ENCODE measurements at regions not wholly inside any gene's neighbourhood (a gene's known extent, or its start where the extent isn't known, plus 50 kb on each side); places are given as distances from the start of the nearest gene placed in this dataset.
A peak's percentile ranks its signal among the peaks of the same experiment; 100 is the strongest.
"Not testable (repeated sequence)": the region's sequence is repeated elsewhere in the genome, so short reads cannot be mapped to it uniquely, and the experiment has no call there.

DNA sequence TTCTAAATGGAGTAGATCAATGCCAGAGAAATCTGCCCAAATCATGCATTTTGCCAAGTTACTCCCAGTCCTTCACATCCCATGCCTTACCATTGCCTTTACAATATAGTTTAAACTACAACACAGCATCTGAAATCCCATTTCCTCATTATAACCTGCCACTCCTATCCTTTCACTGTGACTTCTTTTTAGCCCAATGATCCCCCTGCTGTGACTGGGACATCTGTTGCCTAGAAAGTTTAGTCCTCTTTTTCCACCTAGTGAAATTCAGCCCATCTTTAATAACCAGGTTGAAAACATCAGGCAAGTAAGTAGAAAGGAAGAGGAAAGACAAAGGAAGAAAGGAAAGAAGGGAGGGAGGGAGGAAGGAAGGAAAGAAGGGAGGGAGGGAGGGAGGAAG, 627.9 kb upstream of the ZNF385D start:
- DNase-seq (ENCODE audit: low spot score), result no peak

DNA sequence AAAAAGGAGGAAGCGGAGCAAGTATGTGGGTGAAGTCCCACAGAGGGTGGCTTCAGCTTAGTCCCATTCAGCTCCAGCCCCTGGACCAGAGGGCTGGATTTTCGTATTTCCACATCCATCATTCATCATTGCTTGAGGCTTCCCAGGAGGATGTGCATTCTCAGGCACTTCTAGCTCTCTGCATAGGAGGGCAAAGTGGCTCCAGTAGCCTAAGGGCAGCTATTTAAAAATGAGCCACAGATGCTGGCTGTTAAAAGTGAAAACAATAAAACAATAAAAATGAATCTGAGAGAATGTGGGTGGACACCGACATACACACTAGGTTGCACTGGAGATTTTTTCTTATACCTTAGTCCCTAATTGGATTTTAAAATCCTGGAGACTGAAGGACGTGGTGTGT, 629.2 kb upstream of the ZNF385D start:
- no peak for DNase-seq (ENCODE audit: low spot score)

DNA sequence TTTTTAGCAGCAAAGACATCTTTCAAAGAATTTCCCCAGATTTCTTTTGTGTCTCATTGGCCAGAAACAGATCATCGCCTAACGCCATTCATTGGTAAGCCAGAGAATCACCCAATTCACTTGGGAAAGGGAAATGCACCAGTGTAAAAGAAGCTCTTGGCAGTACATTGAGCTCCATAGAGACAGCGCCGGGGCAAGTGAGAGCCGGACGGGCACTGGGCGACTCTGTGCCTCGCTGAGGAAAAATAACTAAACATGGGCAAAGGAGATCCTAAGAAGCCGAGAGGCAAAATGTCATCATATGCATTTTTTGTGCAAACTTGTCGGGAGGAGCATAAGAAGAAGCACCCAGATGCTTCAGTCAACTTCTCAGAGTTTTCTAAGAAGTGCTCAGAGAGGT, 630.6 kb upstream of the ZNF385D start:
- DNase-seq (ENCODE audit: low spot score), result not testable (repeated sequence)

DNA sequence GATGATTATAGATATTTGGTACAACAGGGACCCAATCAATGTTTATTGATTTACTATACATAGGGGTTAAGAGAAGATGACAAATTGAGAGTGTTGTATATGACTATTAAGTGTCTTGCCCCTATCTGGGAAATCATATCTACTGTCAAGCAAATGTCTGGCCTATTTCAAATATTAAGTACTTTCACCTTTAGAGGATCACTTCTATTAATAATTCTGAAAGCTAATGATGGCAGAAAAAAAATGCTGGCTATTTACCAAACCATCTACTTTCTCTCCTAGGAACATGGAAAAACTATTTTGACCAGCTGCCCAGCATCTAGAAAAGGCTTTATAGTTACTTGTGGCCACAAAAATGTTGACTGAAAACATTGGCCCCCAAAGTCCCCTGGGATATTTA, 632.3 kb upstream of the ZNF385D start:
- no peak for DNase-seq (ENCODE audit: low spot score)

DNA sequence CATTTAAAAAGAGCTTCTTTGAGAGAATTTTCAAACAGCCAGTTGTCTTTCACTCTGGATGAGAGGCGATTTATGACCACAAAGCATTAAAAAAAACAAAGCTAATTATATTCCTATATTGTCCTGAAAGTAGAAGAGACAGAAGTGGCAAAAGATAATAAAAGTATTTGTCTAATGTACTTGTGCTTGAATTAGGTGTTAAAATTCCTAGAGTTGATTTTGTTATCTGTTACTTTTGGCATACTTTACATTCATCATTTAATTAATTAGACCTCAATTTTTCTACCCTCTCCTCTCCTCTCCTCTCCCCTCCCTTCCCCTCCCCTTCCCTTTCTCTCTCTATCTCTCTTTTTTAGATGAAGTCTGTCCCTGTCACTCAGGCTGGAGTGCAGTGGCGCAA, 635.1 kb upstream of the ZNF385D start:
- no peak for DNase-seq (ENCODE audit: low spot score)

DNA sequence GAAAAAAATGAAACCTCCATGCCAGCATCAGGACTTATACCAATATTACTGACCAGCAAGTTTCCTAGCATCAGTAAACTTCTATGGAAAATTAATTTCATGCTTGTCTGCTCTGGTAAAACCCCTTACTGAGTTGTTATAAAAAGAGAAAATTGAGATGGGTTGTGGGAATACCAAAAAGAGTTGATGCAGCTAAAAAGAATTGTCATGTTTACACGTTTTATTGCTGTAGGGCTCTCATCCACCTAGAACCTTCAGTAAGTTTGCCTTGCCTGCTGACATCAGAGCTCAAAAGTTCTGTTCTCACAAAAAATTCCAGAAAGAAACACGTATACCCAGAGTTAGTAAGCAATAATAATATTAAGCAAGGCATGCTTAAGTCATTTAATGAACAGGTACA, 641.3 kb upstream of the ZNF385D start:
- DNase-seq (ENCODE audit: low spot score), result no peak

DNA sequence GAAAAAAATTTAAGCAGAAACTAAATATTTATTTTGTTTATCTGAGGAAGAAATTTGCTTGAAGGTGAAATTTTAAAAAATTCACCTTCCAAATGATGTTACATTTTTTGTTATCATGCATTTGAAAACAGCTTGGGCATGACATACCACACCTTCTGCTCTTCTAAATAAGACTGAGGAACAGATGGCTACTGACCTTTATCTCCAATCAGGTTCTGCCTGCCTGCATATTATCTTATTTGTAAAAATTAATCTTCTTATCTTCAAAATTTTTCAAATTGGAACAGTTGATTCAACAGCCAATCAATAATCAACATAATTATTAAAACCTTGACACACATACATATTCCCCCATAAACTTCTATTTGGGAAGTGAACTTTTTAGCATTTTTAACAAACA, 641.8 kb upstream of the ZNF385D start:
- no peak for DNase-seq (ENCODE audit: low spot score)

DNA sequence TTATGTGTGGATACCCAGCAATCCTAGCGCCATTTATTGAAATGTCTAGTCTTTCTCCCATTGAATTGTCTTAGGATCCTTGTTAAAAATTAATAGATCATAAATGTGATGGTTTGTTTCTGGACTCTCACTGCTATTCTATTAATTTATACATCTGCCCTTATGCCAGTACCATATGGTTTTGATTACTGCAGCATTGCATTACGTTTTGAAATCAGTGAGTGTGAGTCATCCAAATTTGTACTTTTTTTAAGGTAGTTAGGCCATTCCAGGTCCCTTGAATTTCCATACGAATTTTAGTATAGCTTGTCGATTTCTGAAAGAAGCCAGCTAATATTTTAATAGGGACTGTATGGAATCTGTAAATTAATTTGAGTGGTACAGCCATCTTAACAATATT, 648.6 kb upstream of the ZNF385D start:
- DNase-seq (ENCODE audit: low spot score), result no peak

DNA sequence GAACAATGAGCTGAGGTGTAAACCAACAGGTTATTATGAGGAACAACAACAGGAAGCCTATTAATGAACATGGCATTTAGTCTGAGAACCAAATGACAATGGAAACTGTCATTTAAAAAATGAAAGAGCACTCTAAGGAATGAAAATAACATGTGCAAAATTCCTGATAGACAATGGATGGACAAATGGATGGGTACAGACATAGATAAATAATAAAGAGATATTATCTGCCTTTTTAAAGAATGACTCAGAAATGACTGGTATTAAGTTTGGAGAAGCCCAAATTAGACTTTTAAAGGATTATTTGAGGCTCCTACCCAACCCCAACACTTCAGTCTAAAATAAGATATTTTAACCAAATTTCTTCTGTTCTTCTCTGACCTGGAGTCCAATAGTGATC, 650.5 kb upstream of the ZNF385D start:
- no peak for DNase-seq (ENCODE audit: low spot score)

DNA sequence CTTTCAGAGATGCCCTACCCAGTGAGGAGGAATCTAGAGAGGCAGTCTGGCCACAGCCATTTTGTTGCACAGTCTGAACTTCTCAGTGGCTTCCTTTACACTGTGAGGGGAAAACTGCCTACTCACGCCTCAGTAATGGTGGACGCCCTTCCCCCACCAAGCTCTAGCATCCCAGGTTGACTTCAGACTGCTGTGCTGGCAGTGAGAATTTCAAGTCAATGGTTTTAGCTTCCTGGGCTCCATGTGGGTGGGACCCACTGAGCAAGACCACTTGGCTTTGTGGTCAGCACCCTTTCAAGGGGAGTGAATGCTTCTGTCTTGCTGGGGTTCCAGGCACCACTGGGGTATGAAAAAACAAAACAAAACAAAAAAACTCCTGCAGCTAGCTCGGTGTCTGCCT, 663.2 kb upstream of the ZNF385D start:
- DNase-seq (ENCODE audit: low spot score), result no peak

DNA sequence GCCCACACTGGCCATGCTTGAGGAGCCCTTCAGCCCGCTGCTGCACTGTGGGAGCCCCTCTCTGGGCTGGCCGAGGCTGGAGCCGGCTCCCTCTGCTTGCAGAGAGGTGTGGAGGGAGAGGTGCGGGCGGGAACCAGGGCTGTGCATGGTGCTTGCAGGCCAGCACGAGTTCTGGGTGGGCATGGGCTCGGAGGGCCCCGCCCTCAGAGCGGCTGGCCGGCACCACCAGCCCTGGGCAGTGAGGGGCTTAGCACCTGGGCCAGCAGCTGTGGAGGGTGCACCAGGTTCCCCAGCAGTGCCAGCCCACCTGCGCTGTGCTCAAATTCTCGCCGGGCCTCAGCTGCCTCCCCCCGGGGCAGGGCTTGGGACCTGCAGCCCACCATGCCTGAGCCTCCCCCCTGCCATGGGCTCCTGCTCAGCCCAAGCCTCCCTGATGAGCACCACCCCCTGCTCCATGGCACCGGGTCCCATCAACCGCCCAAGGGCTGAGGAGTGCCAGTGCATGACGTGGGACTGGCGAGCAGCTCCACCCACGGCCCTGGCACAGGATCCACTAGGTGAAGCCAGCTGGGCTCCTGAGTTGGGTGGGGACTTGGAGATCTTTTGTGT, 665.9 kb upstream of the ZNF385D start:
- DNase-seq (ENCODE audit: low spot score), result not testable (repeated sequence)

DNA sequence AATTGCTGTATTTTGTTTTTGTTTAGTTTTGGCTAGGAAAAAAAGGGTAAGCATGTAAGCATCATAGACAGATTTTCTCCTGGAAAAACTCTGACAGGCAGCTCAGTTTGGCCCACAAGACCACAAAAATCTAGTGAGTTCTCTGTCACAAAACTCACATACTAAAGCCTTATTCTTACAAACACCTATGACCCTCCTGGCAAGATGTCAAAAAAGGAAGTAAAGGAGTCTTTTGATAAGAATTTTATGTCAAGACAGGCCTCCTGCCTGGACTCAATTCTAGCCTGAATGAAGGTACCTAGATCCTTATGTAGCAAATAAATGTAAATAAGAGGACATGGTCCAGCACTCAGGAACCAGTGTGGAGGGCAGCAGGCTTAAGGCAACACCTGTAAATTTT, 668.3 kb upstream of the ZNF385D start:
- DNase-seq (ENCODE audit: low spot score), result no peak

DNA sequence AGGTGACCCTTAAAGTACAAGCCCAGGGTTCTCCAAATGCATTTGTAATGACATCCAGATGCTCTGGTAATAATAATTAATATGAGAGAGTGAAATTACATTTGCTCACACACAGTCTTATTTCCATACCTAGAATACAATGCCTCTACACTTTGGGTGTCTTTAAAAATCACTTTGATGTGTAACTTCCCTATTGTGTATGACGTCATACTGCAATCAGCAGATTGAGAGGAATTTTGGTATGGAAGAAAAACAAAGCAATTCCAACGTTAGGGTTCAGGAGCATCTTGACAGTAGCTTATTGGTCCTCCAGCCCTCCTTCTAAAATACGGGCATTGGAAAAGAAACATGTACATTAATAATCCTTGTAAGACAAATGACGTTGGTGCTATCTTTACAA, 670.6 kb upstream of the ZNF385D start:
- no peak for DNase-seq (ENCODE audit: low spot score)

DNA sequence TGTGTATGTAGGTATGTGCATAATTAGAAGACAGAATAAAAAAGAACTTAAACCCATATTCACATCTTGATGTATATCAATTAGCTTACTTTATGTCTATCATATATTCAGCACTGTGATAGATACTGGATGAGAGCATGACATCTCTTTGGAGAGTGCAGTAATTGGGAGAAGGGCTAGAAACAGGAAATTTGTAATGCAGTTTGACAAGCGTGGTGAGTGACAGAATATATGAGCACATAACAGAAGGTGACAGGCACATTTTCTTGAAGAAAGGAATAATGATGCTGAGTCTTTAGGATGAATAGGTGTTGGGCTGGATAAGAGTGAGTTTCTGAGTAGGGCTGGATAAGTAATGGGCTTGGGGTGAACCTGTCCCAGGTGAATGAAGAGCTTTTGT, 680.3 kb upstream of the ZNF385D start:
- DNase-seq (ENCODE audit: low spot score), result no peak

DNA sequence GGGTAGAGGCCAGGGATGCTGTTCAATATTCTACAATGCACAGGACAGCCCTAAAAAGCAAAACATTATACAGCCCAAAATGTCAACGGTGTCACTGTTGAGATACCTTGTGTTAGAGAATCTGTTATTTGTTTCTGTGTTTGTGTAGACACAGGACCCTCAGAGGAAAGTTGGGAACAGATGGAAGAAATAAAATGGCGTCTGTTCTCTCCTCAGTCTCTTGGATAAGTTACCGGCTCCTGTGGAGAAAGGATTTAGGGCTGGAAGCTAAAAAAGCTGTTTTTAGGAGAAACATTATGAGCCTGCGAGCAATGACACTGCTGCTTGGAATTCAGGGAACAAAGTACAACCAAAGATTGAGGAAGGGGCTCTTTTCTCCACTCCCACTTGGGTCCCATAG, 688.6 kb upstream of the ZNF385D start:
- no peak for DNase-seq (ENCODE audit: low spot score)

DNA sequence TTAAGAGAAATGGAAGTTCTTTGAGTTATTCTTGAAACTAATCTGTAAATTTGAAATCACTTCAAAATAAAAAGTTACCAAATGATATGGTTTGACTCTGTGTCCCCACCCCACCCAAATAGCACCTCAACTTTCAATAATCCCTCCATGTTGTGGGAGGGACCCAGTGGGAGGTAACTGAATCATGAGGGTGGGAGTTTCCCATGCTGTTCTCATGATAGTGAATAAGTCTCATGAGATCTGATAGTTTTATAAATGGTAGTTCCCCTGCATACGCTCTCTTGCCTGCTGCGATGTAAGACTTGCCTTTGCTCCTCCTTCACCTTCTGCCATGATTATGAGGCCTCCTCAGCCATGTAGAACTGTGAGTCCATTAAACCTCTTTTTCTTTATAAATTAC, 690.7 kb upstream of the ZNF385D start:
- no peak for DNase-seq (ENCODE audit: low spot score)

DNA sequence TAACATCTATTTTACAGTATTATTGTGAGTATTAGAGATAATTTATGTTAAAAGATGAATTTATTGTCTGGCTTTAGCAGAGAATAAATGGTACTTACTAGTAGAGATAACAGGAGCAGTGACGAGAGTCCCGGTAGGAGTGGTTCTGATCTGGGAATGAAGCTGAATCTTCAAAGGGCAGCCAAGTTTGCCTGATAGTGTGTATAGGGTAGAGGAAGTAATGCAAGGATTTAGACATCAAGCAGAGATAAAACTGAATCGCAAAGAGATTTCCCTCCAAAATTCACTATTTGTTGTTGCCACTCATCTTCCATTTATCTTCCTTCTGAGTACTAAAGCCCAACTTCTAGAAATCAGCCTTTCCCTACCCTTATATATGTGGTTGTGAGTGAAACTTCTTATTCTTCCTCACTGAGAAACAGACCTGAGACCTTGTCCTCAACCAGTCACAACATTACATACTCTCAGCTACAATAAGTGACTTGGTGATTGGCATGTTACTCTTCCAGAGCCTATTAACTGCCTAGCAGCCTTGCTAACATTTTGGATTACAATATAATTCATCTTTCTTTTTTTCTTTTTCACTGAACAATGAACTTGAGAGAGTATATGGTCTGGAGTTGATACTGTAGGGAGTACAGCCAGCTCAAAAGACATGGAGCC, 692.7 kb upstream of the ZNF385D start:
- peak; percentile 91 for DNase-seq (ENCODE audit: low spot score)

DNA sequence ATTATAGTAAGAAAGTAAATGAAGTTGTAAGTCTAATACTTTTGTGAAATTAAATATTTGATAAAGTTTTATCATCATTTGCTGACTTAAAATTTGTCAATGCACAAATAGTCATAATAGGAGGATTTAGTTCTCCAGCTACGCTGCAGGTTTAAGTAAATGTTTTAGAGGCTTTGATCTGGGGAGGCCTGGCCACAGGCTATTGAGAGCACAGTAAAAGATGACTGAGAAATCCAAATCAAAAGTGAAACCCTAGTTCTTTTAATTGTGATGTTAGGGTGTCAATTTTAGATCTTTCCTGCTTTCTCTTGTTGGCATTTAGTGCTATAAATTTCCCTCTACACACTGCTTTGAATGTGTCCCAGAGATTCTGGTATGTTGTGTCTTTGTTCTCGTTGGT, 694.3 kb upstream of the ZNF385D start:
- DNase-seq (ENCODE audit: low spot score), result not testable (repeated sequence)

DNA sequence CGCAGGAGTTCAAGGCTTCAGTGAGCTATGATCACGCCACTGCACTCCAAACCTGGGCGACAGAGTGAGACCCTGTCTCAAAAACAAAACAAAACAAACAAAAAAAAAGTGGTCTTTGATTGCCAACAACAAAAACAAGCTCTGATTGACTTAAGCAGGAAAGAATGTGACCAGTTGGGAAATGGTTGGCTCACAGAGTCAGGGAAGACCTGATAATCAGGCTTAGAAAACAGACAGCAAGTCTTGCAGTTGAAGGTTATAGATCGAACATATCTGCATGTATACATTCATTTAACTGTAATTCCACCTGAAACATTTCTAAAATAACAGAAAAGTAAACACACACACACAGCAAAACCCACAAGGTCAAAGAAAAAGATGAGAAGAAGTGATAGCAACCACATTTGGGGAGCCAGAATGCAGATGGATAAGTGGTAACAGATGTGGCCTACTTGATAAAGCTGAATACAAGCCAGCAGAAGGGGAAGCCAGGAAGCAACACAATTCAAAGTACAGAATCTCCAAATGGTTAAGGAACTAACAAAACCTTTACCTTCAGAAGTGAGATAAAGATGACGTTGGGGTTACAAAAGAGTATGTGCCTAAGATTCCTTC, 699.9 kb upstream of the ZNF385D start:
- peak; percentile 9 for DNase-seq (ENCODE audit: low spot score)

DNA sequence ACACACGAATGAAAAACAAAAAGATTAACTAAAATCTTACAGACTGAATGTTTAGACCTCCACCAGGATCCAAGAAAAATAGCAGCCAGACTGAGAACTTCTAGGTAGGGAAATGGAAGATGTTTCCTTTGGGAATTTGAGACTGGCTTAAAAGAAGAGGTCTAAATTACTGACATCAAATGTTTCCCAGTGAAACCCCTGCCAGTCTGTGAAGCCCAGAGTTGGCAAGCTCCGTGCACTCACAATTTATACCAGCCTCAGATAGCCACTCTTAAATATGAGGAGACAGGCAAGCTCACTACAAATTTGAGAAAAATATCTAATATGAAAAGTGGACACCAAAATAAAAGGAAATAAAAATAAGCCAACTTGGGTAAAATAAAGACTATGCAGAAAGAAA, 700.5 kb upstream of the ZNF385D start:
- DNase-seq (ENCODE audit: low spot score), result no peak

DNA sequence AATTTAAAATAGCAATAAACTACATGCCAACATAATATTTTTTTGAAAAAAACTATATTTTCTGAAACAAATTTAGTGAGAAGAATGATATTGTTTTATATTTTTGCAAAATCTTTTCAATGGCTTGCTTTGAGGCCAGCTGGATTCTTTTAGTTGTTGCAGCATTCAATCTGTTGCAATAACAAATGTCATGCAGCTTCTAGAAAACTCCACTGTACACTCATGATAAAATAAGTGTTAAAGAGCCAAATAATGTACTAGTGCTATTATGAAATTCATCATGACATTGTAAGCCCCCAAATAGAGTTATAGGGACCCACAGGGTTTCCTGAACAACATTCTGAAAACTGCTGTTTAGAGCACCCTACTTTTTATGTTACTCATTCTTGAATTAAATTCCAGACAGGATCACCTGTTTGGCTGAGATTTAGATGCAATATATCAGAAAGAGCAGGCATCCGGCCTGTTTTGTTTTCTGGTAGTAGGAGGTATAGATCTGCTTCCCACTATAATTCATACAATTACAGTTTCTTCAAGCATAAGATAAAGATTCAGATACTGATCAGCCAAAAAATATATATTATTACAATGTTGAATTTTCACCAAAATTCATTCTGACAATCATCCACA, 703.0 kb upstream of the ZNF385D start:
- no peak for DNase-seq (ENCODE audit: low spot score)

DNA sequence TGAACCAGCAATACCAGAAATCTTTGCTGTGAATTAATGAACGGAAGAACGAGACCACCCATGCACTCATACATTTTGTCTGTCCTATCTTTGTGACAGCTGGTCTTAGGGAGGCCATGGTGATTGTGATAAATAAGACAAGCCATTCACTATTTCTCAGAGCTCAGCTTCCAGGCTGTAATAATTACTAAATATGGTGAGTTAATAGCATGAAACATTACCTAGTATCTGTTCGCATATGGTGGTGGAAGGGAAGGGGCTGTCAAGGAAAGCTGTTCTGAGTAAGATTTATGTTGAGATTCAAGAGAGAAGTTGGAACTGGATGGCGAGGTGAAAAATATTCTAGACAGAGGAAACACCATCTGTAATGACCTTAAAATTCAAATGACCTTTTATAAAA, 719.0 kb upstream of the ZNF385D start:
- no peak for DNase-seq (ENCODE audit: low spot score)

DNA sequence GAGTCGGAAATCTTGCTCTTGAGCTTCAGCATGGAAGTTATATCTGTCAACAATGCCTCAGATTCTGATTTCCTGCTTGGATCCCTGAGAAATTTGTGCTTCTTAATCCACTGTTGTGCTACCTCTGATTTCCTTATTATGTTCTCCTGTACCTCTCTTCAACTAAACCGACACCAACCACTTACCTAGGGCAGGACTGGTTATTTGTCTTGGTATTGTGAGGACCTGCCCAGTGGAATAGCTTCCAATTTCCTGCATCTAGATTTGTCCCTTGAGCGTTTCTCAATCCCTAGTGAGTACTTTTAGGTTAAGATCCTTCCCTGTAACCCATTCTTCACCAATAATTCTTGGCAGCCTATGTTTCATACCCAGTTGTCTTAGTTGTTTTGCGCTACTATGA, 720.5 kb upstream of the ZNF385D start:
- DNase-seq (ENCODE audit: low spot score), result no peak

Data from umbilical cord (tissue), 1 donor.